PC-3 (cell line): ENCODE measurements at regions not wholly inside any gene's neighbourhood (a gene's known extent, or its start where the extent isn't known, plus 50 kb on each side); places are given as distances from the start of the nearest gene placed in this dataset.

Source experiments
- CTCF ChIP-seq: fragments of 300-600 bp; sonication (generic); conservative IDR thresholded peaks from 2 replicates; pipeline ENCODE4 v1.5.1; 2017; ENCODE audit warnings: antibody characterized with exemption, low read depth, mild to moderate bottlenecking, low read length
- EZH2 ChIP-seq: fragments of 300-600 bp; sonication (generic); IDR thresholded peaks from one replicate; pipeline ENCODE4 v1.6.1; 2017; ENCODE audit warnings: antibody characterized with exemption, mild to moderate bottlenecking, low read length; ENCODE audit not compliant: unreplicated experiment
- EZH2phosphoT487 ChIP-seq: fragments of 300-600 bp; sonication (generic); IDR thresholded peaks from 2 replicates; pipeline ENCODE4 v1.6.1; 2018; ENCODE audit warnings: mild to moderate bottlenecking, antibody characterized with exemption, low read length, borderline replicate concordance

- TF ChIP-seq CTCF (no peak), EZH2phosphoT487 (no peak), EZH2 (no peak)
Measured at GRCh38 chr12:98319716-98320425, 195.5 kb upstream of the TMPO start.
